ENCODE measurements at regions not wholly inside any gene's neighbourhood (a gene's known extent, or its start where the extent isn't known, plus 50 kb on each side); places are given as distances from the start of the nearest gene placed in this dataset.

GRCh38 chr12:68078737-68079136 is 80.8 kb downstream of the IFNG start:
- no peaks in the 10 kb centered on the region for H3K27me3 ChIP-seq
- H3K4me3 ChIP-seq = no peak overlapping the region
- DNase-seq = no peak
- H3K4me1 ChIP-seq = no peaks in the 10 kb centered on the region
- no peak for ATAC-seq
- H3K36me3 ChIP-seq = no peaks in the 10 kb centered on the region
- no peak for TF ChIP-seq CTCF (IDR thresholded peaks at IDR 0.05)
- no peaks in the 10 kb centered on the region for H3K9me3 ChIP-seq
- H3K27ac ChIP-seq = no peak overlapping the region
- intact Hi-C loops (cut with DNase I) = no loop called here

GRCh38 chr12:68075416-68075815 is 84.1 kb downstream of the IFNG start:
- Histone ChIP-seq H3K27me3 (no peaks in the 10 kb centered on the region), H3K4me1 (no peaks in the 10 kb centered on the region), H3K9me3 (no peaks in the 10 kb centered on the region), H3K27ac (no peak overlapping the region), H3K36me3 (no peaks in the 10 kb centered on the region), H3K4me3 (no peak overlapping the region)
- intact Hi-C loops (cut with DNase I) = no loop called here
- ATAC-seq (no peak), DNase-seq (no peak)
- TF ChIP-seq CTCF (IDR thresholded peaks at IDR 0.05) = no peak

GRCh38 chr12:68074306-68075027 is 85.1 kb downstream of the IFNG start:
- H3K9me3 ChIP-seq = no peaks in the 10 kb centered on the region
- H3K27ac ChIP-seq = no peak overlapping the region
- no peaks in the 10 kb centered on the region for H3K4me1 ChIP-seq
- no peaks in the 10 kb centered on the region for H3K36me3 ChIP-seq
- no peak overlapping the region for H3K4me3 ChIP-seq
- ATAC-seq (no peak), DNase-seq (no peak)
- intact Hi-C loops (cut with DNase I) = no loop called here
- no peak for TF ChIP-seq CTCF (IDR thresholded peaks at IDR 0.05)
- no peaks in the 10 kb centered on the region for H3K27me3 ChIP-seq

GRCh38 chr12:68070957-68071356 is 81.7 kb downstream of the IFNG-AS1 start:
- Histone ChIP-seq H3K9me3 (peaks cover 7% of the 10 kb centered on the region), H3K27me3 (no peaks in the 10 kb centered on the region), H3K4me1 (no peaks in the 10 kb centered on the region), H3K36me3 (no peaks in the 10 kb centered on the region), H3K27ac (no peak overlapping the region), H3K4me3 (no peak overlapping the region)
- ATAC-seq (no peak), DNase-seq (no peak)
- intact Hi-C loops (cut with DNase I) = no loop called here
- no peak for TF ChIP-seq CTCF (IDR thresholded peaks at IDR 0.05)

Measured in upper lobe of right lung (tissue), 1 donor.